Heart left ventricle (tissue), 13 donors: ENCODE measurements at regions not wholly inside any gene's neighbourhood (a gene's known extent, or its start where the extent isn't known, plus 50 kb on each side); places are given as distances from the start of the nearest gene placed in this dataset.

Experiments
- CTCF ChIP-seq, 12 donors: fragments of 200-600 bp; sonication (generic) in 4 of 12; IDR thresholded peaks; one replicate each; pipeline versions ENCODE4 v1.5.0 to v1.8.0; 2018 to 2022; ENCODE audit warnings: antibody characterized with exemption in 12 of 12, mild to moderate bottlenecking in 5 of 12
- POLR2A ChIP-seq, 2 donors: fragments of 450-650 bp; IDR thresholded peaks; one replicate each; pipeline ENCODE4 v1.6.1; 2017; ENCODE audit warnings: antibody characterized with exemption in 2 of 2, mild to moderate bottlenecking in 2 of 2, moderate library complexity in 2 of 2
- donor health status: ischemic (EF 13 %, LVEDD 7.1; RV severe dilation, severe dysfunction).
- donor health status: DM: no; HTN: yes; CAD: no.
- donor health status: DM: no; HTN: no; CAD: no.
- donor health status: ischemic (EF 25% LVEDD 6.9; RV normal size, moderate dysfunction).
- donor health status: ischemic (EF 25% LVEDD 5.7; RV mildly dilated, moderate dysfunction).
- donor health status: ischemic (EF 35%, LVEDD 5.7; RV mildly dilated, moderate dysfunction).
- donor health status: nonischemic (EF 11% LVEDD 7.7; RV severe dilation, severe dysfunction).
- donor health status: DM: yes; HTN: yes; CAD: no.
- donor health status: PGD.
- donor health status: ischemic (EF 29% LVEDD 5.4; RV normal size, mild dysfunction).
- donor health status: nonischemic (EF 23%, LVEDD 6.1; RV moderate dilation, normal function).

- TF ChIP-seq CTCF (IDR thresholded peaks at IDR 0.05) (no peak), POLR2A (IDR thresholded peaks at IDR 0.05) (no peak)
These were observed 462.2 kb upstream of the RGPD4 start for GRCh38 chr2:107364361-107364950.
